Fibroblast of villous mesenchyme (primary cell): ENCODE measurements at regions not wholly inside any gene's neighbourhood (a gene's known extent, or its start where the extent isn't known, plus 50 kb on each side); places are given as distances from the start of the nearest gene placed in this dataset.

Experiments
- DNase-seq: peaks from one replicate; pipeline ENCODE4 v3.0.0-alpha.2; 2010; ENCODE audit warnings: low read depth
- H3K4me3 ChIP-seq: 2 replicates; pipeline ENCODE4 v1.5.1; 2011; ENCODE audit warnings: low read depth, mild to moderate bottlenecking, low read length
- TF ChIP-seq, protein P1 (sequence below): IDR thresholded peaks from 2 replicates; pipeline ENCODE4 v1.5.1; 2012; ENCODE audit warnings: low read depth, mild to moderate bottlenecking, low read length; ENCODE audit not compliant: insufficient read depth

- DNase-seq = peak; percentile 89
- peak overlapping the region; percentile 60 for H3K4me3 ChIP-seq
- TF ChIP-seq, protein P1, sequence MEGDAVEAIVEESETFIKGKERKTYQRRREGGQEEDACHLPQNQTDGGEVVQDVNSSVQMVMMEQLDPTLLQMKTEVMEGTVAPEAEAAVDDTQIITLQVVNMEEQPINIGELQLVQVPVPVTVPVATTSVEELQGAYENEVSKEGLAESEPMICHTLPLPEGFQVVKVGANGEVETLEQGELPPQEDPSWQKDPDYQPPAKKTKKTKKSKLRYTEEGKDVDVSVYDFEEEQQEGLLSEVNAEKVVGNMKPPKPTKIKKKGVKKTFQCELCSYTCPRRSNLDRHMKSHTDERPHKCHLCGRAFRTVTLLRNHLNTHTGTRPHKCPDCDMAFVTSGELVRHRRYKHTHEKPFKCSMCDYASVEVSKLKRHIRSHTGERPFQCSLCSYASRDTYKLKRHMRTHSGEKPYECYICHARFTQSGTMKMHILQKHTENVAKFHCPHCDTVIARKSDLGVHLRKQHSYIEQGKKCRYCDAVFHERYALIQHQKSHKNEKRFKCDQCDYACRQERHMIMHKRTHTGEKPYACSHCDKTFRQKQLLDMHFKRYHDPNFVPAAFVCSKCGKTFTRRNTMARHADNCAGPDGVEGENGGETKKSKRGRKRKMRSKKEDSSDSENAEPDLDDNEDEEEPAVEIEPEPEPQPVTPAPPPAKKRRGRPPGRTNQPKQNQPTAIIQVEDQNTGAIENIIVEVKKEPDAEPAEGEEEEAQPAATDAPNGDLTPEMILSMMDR = no peak
Measured at GRCh38 chr17:77449908-77450741, 309.4 kb downstream of the SEC14L1 start.

- TF ChIP-seq, protein P1 = no peak
- H3K4me3 ChIP-seq = peak overlapping the region; percentile 60
- no peak for DNase-seq
Measured at GRCh38 chr17:77450742-77451244, 310.0 kb downstream of the SEC14L1 start.

- TF ChIP-seq, protein P1 = no peak
- peak overlapping the region; percentile 60 for H3K4me3 ChIP-seq
- peak; percentile 91 for DNase-seq
Measured at GRCh38 chr17:77451245-77451893, 310.6 kb downstream of the SEC14L1 start.

DNA sequence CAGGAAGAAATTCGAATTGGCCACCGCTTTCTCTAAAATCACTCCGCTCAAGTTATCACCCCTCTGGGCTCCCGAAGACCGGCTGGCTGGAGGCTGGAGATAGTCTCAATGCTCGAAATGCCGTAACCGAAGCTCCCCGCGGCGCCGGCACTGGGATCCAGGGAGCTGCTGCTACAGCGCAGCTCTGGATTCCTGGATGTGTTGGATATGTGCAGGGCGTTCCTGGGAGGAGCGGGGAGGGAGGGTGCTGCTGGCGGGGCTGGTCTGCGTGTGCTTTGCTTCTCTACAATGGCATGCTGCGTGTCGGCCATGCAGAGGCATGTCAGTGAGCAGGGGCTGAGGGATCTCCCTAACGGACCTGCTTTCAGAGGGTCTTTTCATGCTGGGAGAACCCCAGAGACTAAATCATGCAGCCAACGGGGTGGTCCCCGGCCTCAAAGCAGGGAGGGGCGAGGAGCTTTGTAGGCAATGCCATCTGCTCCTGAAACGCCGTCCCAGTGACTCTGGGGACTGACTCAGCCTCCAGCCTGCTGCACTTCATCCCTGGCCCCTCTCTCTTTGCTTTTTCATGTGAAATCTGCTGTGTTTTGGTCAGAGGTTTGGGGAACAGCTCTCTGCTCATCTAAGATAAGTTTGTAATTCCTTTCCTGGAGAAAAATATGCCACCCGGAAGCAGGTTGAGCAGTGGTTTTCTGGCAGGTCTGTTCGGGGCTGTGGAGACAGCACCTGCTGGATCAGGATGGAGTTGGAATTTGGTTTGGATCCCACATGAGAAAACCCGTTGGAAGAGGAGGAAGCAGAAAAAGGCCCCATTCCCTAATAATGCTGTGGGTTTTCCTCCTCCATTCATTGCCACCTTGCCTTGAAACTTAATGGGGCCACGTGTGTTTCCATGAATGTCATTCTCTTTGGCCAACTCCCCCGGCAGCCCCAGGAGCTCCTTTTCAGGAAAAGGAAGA lies 311.4 kb downstream of the SEC14L1 start:
- peak; percentile 86 for DNase-seq
- TF ChIP-seq, protein P1 = no peak
- H3K4me3 ChIP-seq = peak overlapping the region; percentile 60

DNA sequence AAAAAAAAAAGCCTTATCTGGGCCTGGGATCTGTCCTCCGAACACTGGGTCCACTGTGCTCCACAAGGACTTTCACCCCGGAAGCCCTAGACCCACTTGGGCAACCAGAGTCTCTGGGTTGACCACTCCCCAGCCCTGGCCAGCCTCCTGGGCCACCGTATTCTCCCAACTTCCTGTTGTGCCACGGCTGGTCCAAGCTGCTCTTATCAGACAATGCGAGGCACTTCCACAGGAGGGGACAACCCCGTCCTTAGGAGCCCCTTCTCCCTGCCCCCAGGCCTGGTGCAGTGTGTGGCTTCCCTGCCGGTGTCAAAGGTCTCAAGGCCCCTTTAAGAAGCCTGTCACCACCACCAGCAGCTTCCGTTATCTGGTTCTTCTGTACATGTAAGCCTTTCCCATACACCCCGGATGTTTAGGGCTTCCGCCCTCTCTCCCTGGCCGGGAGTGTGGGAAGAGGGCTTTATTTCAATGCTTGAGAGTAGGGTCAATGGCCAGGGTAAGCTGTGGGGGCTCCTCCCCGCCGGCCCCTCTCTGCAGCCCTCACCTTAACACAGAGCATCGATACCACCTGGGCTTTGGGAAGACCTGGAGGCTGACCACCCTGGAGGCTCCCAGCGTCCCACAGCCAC lies 313.0 kb downstream of the SEC14L1 start:
- peak overlapping the region; percentile 37 for H3K4me3 ChIP-seq
- peak; percentile 88 for DNase-seq
- TF ChIP-seq, protein P1 = no peak
